Fibroblast of lung (primary cell): ENCODE measurements at regions not wholly inside any gene's neighbourhood (a gene's known extent, or its start where the extent isn't known, plus 50 kb on each side); places are given as distances from the start of the nearest gene placed in this dataset.

ENCODE experiments used
- CTCF ChIP-seq, 2 donors: IDR thresholded peaks in 1 of 2; conservative IDR thresholded peaks in 1 of 2; 1 replicate in 1 of 2; 2 replicates in 1 of 2; pipeline ENCODE4 v1.5.1; 2011 to 2012; ENCODE audit warnings: low read length in 2 of 2, control low read depth in 1 of 2, inconsistent platforms in 1 of 2, low read depth in 1 of 2, mild to moderate bottlenecking in 1 of 2
- EZH2 ChIP-seq: IDR thresholded peaks from 2 replicates; pipeline ENCODE4 v1.5.1; 2012; ENCODE audit warnings: low read length, control low read depth, mild to moderate bottlenecking; ENCODE audit errors: missing control alignments

DNA sequence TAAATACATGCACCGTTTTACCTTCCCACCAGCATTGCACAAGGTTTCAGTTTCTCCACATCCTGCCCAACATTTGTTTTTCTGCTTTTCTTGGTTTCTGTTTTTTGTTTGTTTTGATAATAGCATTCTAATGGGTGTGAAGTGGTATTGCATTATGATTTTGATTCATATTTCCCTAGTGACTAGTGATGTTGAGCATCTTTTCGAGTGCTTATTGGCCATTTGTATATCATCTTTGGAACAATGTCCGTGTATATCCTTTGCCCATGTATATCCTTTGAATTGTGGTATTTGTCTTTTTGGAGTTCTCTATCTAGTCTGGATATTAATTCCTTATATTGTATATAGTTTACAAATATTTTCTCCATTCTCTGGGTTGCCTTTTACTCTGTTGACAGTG, 2914.8 kb upstream of the OR11H1 start:
- no peak for TF ChIP-seq EZH2
- TF ChIP-seq CTCF (conservative IDR thresholded peaks at IDR 0.05 in 1 of 2, IDR thresholded peaks at IDR 0.05 in 1 of 2; ENCODE audit: low read depth in 1 of 2, low read length in 2 of 2) = no peak
